ENCODE measurements at regions not wholly inside any gene's neighbourhood (a gene's known extent, or its start where the extent isn't known, plus 50 kb on each side); places are given as distances from the start of the nearest gene placed in this dataset.

DNA sequence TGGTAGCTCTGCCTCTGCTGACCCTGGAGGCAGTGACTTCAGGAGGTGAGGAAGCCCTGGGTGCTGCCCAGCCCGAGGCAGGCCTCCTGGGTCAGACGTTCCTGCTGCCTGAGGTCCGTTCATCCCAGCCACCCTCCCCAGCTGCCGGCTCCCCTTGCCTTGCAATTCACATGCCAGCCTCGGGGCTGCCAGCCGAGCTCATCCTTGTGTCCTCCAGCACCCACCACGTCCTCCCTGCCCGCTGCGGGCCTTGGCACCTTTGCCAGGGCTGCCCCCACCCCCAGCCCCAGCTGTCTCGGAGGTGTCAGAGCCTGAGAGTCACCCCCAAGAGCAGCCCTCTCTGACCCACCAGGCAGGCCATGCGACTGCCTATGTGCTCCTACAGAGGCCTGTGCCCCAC lies 162.1 kb upstream of the RNF32 start:
- TF ChIP-seq CTCF (conservative IDR thresholded peaks at IDR 0.05; ENCODE audit: low read depth, low read length): no peak
- no peak for TF ChIP-seq USF2 (IDR thresholded peaks at IDR 0.05; ENCODE audit: low read depth, low read length)
- no peak for TF ChIP-seq SMC3 (IDR thresholded peaks at IDR 0.05; ENCODE audit: low read depth, low read length)
- TF ChIP-seq POLR2A (IDR thresholded peaks at IDR 0.05; ENCODE audit: low read depth, low read length): no peak
- no peak for TF ChIP-seq MAZ (IDR thresholded peaks at IDR 0.05; ENCODE audit: borderline replicate concordance, low read depth, low read length)
- TF ChIP-seq CHD1 (IDR thresholded peaks at IDR 0.05; ENCODE audit: low read depth, low read length): no peak
- no peak for TF ChIP-seq RFX5 (IDR thresholded peaks at IDR 0.05; ENCODE audit: low read depth, low read length)
- no peak for TF ChIP-seq MAFK (IDR thresholded peaks at IDR 0.05; ENCODE audit: low read depth, low read length)
- no peak for TF ChIP-seq MXI1 (IDR thresholded peaks at IDR 0.05; ENCODE audit: borderline replicate concordance, low read depth, low read length)
- TF ChIP-seq RAD21 (IDR thresholded peaks at IDR 0.05; ENCODE audit: low read length): no peak
- TF ChIP-seq FOS (IDR thresholded peaks at IDR 0.05; ENCODE audit: low read depth, low read length): no peak
- no peak for TF ChIP-seq BHLHE40 (IDR thresholded peaks at IDR 0.05; ENCODE audit: low read depth, low read length)
